Liver (tissue), 7 donors: ENCODE measurements at regions not wholly inside any gene's neighbourhood (a gene's known extent, or its start where the extent isn't known, plus 50 kb on each side); places are given as distances from the start of the nearest gene placed in this dataset.

ENCODE experiments used
- DNase-seq: peaks from one replicate; pipeline ENCODE4 v3.0.0-alpha.2; 2017; ENCODE audit warnings: low spot score
- H3K27ac ChIP-seq, 2 donors: one replicate each; pipeline ENCODE4 v1.7.0; 2013; ENCODE audit warnings: inconsistent platforms in 2 of 2, low read length in 2 of 2, control low read depth in 1 of 2, low read depth in 1 of 2, mild to moderate bottlenecking in 1 of 2
- H3K27me3 ChIP-seq, 4 donors: one replicate each; pipeline versions ENCODE4 v1.6.1 to v1.7.0; 2013; ENCODE audit warnings: low read length in 3 of 4, inconsistent platforms in 1 of 4, mild to moderate bottlenecking in 1 of 4, moderate library complexity in 1 of 4; ENCODE audit not compliant: control insufficient read depth in 4 of 4, insufficient read depth in 4 of 4
- H3K36me3 ChIP-seq, 4 donors: one replicate each; pipeline versions ENCODE4 v1.6.1 to v1.7.0; 2013; ENCODE audit warnings: low read length in 3 of 4, mild to moderate bottlenecking in 3 of 4, low read depth in 1 of 4, moderate library complexity in 1 of 4; ENCODE audit not compliant: control insufficient read depth in 4 of 4, insufficient read depth in 3 of 4
- H3K4me1 ChIP-seq, 4 donors: one replicate each; pipeline versions ENCODE4 v1.6.1 to v1.7.0; 2013; ENCODE audit warnings: low read length in 3 of 4, mild to moderate bottlenecking in 3 of 4, moderate library complexity in 1 of 4; ENCODE audit not compliant: control insufficient read depth in 4 of 4, insufficient read depth in 4 of 4
- H3K4me3 ChIP-seq, 3 donors: one replicate each; pipeline versions ENCODE4 v1.6.1 to v1.7.0; 2013; ENCODE audit warnings: low read length in 3 of 3, control low read depth in 1 of 3, low read depth in 1 of 3, mild to moderate bottlenecking in 1 of 3
- H3K9ac ChIP-seq, 2 donors: one replicate each; pipeline ENCODE4 v1.7.0; 2013; ENCODE audit warnings: low read length in 2 of 2, mild to moderate bottlenecking in 2 of 2, moderate library complexity in 2 of 2, control low read depth in 1 of 2, low read depth in 1 of 2
- H3K9me3 ChIP-seq, 4 donors: one replicate each; pipeline versions ENCODE4 v1.6.1 to v1.7.0; 2013; ENCODE audit warnings: low read length in 3 of 4; ENCODE audit not compliant: control insufficient read depth in 4 of 4
- EGR1 ChIP-seq, 2 donors: IDR thresholded peaks; 2 replicates each; pipeline ENCODE4 v1.6.1; 2016 to 2018; ENCODE audit warnings: antibody characterized with exemption in 2 of 2, low read depth in 2 of 2
- FOXA1 ChIP-seq: IDR thresholded peaks from 2 replicates; pipeline ENCODE4 v1.6.1; 2016; ENCODE audit warnings: antibody characterized with exemption
- FOXA2 ChIP-seq: IDR thresholded peaks from 2 replicates; pipeline ENCODE4 v1.6.1; 2016; ENCODE audit warnings: antibody characterized with exemption
- GABPA ChIP-seq, 2 donors: IDR thresholded peaks in 1 of 2; conservative IDR thresholded peaks in 1 of 2; 2 replicates each; pipeline ENCODE4 v1.6.1; 2016; ENCODE audit warnings: antibody characterized with exemption in 2 of 2, mild to moderate bottlenecking in 1 of 2, moderate library complexity in 1 of 2
- HNF4A ChIP-seq, 2 donors: conservative IDR thresholded peaks; 2 replicates each; pipeline ENCODE4 v1.6.1; 2016; ENCODE audit warnings: antibody characterized with exemption in 2 of 2, mild to moderate bottlenecking in 2 of 2
- HNF4G ChIP-seq: IDR thresholded peaks from 2 replicates; pipeline ENCODE4 v1.6.1; 2016; ENCODE audit warnings: antibody characterized with exemption
- JUND ChIP-seq, 2 donors: IDR thresholded peaks; 2 replicates each; pipeline ENCODE4 v1.6.1; 2016; ENCODE audit warnings: antibody characterized with exemption in 2 of 2
- NR2F2 ChIP-seq: IDR thresholded peaks from 2 replicates; pipeline ENCODE4 v1.6.1; 2016; ENCODE audit warnings: antibody characterized with exemption
- RAD21 ChIP-seq, 2 donors: IDR thresholded peaks; 2 replicates each; pipeline ENCODE4 v1.6.1; 2016; ENCODE audit warnings: antibody characterized with exemption in 2 of 2, mild to moderate bottlenecking in 2 of 2
- RXRA ChIP-seq, 2 donors: IDR thresholded peaks; 2 replicates each; pipeline ENCODE4 v1.6.1; 2017 to 2018; ENCODE audit warnings: antibody characterized with exemption in 2 of 2, mild to moderate bottlenecking in 1 of 2
- SP1 ChIP-seq: IDR thresholded peaks from 2 replicates; pipeline ENCODE4 v1.6.1; 2018; ENCODE audit warnings: antibody characterized with exemption, mild to moderate bottlenecking
- TAF1 ChIP-seq: conservative IDR thresholded peaks from 2 replicates; pipeline ENCODE4 v1.6.1; 2016; ENCODE audit warnings: antibody characterized with exemption, mild to moderate bottlenecking
- YY1 ChIP-seq: IDR thresholded peaks from 2 replicates; pipeline ENCODE4 v1.6.1; 2016; ENCODE audit warnings: antibody characterized with exemption, mild to moderate bottlenecking
- WGBS: extraction: QIAGEN DNeasy Blood & Tissue Kit; methylation state at CpG from one replicate; pipeline ENCODE4 v1.1.7; 2013; 5-methylcytosine and 5-hydroxymethylcytosine counted together
- TF ChIP-seq, protein P1 (sequence below): IDR thresholded peaks from 2 replicates; pipeline ENCODE4 v1.6.1; 2016; ENCODE audit warnings: antibody characterized with exemption
- TF ChIP-seq, protein P2 (sequence below): IDR thresholded peaks from 2 replicates; pipeline ENCODE4 v1.6.1; 2016; ENCODE audit warnings: antibody characterized with exemption
- TF ChIP-seq, protein P3 (sequence below): IDR thresholded peaks from 2 replicates; pipeline ENCODE4 v1.6.1; 2016; ENCODE audit warnings: antibody characterized with exemption
- donor health status: healthy.
- donor health status: healthy.
- donor health status: healthy.
- donor health status: healthy.

DNA sequence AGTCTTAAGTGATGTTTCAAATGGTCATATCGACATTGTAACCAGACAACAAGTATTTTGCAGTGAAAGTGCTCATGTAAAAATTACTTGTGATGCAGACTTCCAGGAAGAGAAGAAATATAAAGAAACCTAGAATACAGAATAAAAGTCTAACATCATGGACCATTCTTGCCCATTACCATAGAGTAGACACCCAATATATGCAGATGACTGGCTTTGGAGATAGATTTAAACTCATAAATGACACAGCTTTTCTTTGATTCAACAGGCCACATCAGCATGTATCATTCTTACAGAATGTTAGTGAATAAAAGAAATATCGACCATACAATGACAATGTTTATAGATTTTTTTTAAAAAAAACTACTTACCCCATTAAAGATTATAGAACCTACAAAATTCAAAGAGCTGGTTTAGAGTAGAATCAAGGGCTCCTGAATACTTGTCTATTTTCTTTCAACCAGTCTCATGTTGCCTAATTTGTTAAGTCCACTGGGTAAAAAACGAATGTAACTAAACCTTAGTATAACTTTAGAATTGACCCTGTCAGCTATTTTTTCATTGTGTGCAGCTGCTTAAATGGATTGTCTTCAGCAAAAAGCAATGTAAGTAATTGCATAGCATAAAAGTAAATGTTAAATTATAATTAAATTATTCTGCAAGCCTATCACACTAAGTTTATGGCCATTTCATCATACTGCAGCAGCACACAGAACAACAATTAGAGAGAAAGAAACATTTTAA, 268.7 kb upstream of the AGTR1 start:
- 78% methylated on average over 3 of the region's 3 CpGs for WGBS
- Histone ChIP-seq H3K9ac (no peak overlapping the region), H3K27me3 (no peaks in the 10 kb centered on the region), H3K27ac (no peak overlapping the region), H3K36me3 (no peaks in the 10 kb centered on the region), H3K4me1 (no peaks in the 10 kb centered on the region), H3K4me3 (no peak overlapping the region), H3K9me3 (no peaks in the 10 kb centered on the region)
- no peak for TF ChIP-seq FOXA1
- no peak for TF ChIP-seq SP1
- no peak for TF ChIP-seq NR2F2
- TF ChIP-seq RAD21 (IDR thresholded peaks at IDR 0.05) = no peak
- no peak for DNase-seq

DNA sequence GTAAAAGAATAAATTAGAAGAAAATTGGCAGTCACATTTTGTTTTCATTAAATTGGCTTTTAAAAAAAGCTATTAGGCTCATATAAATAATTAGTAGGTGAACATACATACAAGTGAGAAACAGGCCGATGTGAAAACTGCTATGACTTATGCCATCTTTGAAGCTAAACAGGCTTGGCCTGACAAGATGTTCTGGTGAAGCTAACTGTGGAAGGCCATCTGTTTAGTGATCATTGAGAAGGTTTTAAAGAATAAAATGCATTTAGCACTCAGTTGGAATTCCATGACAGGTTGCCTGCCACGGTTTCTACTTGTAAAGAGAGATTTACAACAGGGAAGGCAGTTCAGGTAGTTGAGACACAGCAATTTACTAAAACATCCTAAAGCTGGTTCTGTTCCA, 264.0 kb upstream of the AGTR1 start:
- H3K27me3 ChIP-seq = no peaks in the 10 kb centered on the region
- H3K9ac ChIP-seq = no peak overlapping the region
- H3K4me3 ChIP-seq = no peak overlapping the region
- no peak for DNase-seq
- H3K4me1 ChIP-seq = no peaks in the 10 kb centered on the region
- no peaks in the 10 kb centered on the region for H3K9me3 ChIP-seq
- TF ChIP-seq RAD21 (IDR thresholded peaks at IDR 0.05) = no peak
- TF ChIP-seq HNF4G = no peak
- TF ChIP-seq EGR1 (IDR thresholded peaks at IDR 0.05; ENCODE audit: low read depth in 2 of 2) = no peak
- no peak for TF ChIP-seq TAF1
- no peak for TF ChIP-seq RXRA (IDR thresholded peaks at IDR 0.05)
- no peaks in the 10 kb centered on the region for H3K36me3 ChIP-seq
- 84% methylated on average over 2 of the region's 2 CpGs for WGBS
- H3K27ac ChIP-seq = no peak overlapping the region

DNA sequence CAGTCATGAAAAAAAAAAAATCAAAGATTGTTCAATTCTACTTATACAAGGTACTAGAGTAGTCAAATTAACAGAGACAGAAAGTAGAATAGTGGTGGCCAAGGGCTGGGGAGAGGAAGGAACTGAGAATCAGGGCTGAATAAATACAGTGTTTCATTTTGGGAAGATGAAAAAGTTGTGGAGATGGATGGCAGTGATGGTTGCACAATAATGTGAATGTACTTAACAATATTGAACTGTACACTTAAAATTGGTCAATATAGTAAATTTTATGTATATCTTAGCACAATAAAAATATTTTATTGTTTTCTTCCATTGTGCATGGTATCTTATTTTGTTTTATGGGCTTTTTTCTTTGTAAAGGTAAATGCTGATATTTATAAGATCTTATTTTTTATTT, 262.2 kb upstream of the AGTR1 start:
- Histone ChIP-seq H3K27me3 (no peaks in the 10 kb centered on the region), H3K9ac (no peak overlapping the region), H3K4me1 (peaks cover 0 to under 1% (median 0%) of the 10 kb centered on the region in 4 donors), H3K4me3 (no peak overlapping the region), H3K27ac (no peak overlapping the region), H3K9me3 (no peaks in the 10 kb centered on the region), H3K36me3 (no peaks in the 10 kb centered on the region)
- no peak for DNase-seq
- TF ChIP-seq, protein P1, sequence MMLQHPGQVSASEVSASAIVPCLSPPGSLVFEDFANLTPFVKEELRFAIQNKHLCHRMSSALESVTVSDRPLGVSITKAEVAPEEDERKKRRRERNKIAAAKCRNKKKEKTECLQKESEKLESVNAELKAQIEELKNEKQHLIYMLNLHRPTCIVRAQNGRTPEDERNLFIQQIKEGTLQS = no peak
- TF ChIP-seq SP1 = no peak
- TF ChIP-seq, protein P2, sequence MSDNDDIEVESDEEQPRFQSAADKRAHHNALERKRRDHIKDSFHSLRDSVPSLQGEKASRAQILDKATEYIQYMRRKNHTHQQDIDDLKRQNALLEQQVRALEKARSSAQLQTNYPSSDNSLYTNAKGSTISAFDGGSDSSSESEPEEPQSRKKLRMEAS = no peak

DNA sequence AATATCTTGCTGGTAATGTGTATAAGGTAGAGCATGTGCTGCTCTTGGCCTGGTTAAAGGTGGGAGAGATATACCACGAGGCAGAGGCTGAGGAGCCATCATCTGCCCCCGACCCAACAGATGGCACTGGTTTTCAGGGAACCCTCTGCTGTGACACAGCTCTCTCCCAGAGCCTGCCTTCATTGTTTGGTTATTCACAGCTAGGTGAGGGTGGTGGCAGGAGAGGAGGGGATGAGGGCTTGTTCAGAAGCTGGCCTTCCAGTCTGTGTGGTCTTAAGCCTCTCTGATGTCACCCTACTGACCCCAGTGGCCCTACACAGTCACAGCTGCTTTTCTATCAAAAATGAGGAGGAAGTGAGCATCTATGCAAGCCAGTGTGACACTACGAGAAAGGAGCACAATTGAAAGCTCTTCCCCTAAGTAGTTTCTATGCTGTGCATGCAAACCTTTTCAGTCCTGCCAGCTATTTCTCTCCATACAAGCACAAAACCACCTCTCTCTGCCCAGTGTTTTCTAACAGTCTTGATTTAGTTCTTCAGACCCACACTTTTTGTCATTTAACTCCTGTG, 258.4 kb upstream of the AGTR1 start:
- H3K9me3 ChIP-seq = no peaks in the 10 kb centered on the region
- DNase-seq = no peak
- peaks cover 0 to 4% (median 2%) of the 10 kb centered on the region in 4 donors for H3K4me1 ChIP-seq
- no peaks in the 10 kb centered on the region for H3K36me3 ChIP-seq
- no peaks in the 10 kb centered on the region for H3K27me3 ChIP-seq
- H3K9ac ChIP-seq = no peak overlapping the region
- TF ChIP-seq, protein P2 = no peak
- TF ChIP-seq, protein P1 = no peak
- no peak for TF ChIP-seq RXRA (IDR thresholded peaks at IDR 0.05)
- TF ChIP-seq JUND (IDR thresholded peaks at IDR 0.05) = no peak
- no peak for TF ChIP-seq HNF4A (conservative IDR thresholded peaks at IDR 0.05)
- TF ChIP-seq YY1 = no peak
- no peak for TF ChIP-seq GABPA (IDR thresholded peaks at IDR 0.05 in 1 of 2, conservative IDR thresholded peaks at IDR 0.05 in 1 of 2)
- no peak for TF ChIP-seq SP1
- no peak for TF ChIP-seq HNF4G
- TF ChIP-seq TAF1 = no peak
- TF ChIP-seq EGR1 (IDR thresholded peaks at IDR 0.05; ENCODE audit: low read depth in 2 of 2) = no peak
- TF ChIP-seq, protein P3, sequence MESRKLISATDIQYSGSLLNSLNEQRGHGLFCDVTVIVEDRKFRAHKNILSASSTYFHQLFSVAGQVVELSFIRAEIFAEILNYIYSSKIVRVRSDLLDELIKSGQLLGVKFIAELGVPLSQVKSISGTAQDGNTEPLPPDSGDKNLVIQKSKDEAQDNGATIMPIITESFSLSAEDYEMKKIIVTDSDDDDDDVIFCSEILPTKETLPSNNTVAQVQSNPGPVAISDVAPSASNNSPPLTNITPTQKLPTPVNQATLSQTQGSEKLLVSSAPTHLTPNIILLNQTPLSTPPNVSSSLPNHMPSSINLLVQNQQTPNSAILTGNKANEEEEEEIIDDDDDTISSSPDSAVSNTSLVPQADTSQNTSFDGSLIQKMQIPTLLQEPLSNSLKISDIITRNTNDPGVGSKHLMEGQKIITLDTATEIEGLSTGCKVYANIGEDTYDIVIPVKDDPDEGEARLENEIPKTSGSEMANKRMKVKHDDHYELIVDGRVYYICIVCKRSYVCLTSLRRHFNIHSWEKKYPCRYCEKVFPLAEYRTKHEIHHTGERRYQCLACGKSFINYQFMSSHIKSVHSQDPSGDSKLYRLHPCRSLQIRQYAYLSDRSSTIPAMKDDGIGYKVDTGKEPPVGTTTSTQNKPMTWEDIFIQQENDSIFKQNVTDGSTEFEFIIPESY = no peak
- TF ChIP-seq FOXA2 = no peak
- no peak for TF ChIP-seq NR2F2
- H3K27ac ChIP-seq = no peak overlapping the region
- WGBS = 74% methylated on average over 3 of the region's 3 CpGs
- H3K4me3 ChIP-seq = no peak overlapping the region
